NOMO-1 treated with DMSO at 0.1 percent for 48 hours (cell line): ENCODE measurements at regions not wholly inside any gene's neighbourhood (a gene's known extent, or its start where the extent isn't known, plus 50 kb on each side); places are given as distances from the start of the nearest gene placed in this dataset.
"Not testable (repeated sequence)": the region's sequence is repeated elsewhere in the genome, so short reads cannot be mapped to it uniquely, and the experiment has no call there.

ENCODE experiments used
- DNase-seq: peaks from one replicate; lab custom pipeline; 2025; ENCODE audit not compliant: unreplicated experiment; lab: John Stamatoyannopoulos, UW

GRCh38 chr6:4420160-4420865 lies 284.9 kb upstream of the ECI2 start:
- no peak for DNase-seq

GRCh38 chr6:4415549-4415948 lies 280.2 kb upstream of the ECI2 start:
- no peak for DNase-seq

- DNase-seq, result not testable (repeated sequence)
Measured at GRCh38 chr6:4414078-4414477, 278.7 kb upstream of the ECI2 start.

- DNase-seq, result no peak
Measured at GRCh38 chr6:4413073-4413472, 277.7 kb upstream of the ECI2 start.

GRCh38 chr6:4412488-4412887 lies 277.1 kb upstream of the ECI2 start:
- DNase-seq, result no peak

GRCh38 chr6:4412077-4412476 lies 276.7 kb upstream of the ECI2 start:
- DNase-seq, result no peak

GRCh38 chr6:4407710-4408109 lies 272.3 kb upstream of the ECI2 start:
- peak; percentile 92 for DNase-seq

- DNase-seq, result no peak
Measured at GRCh38 chr6:4405621-4406212, 270.3 kb upstream of the ECI2 start.

- no peak for DNase-seq
Measured at GRCh38 chr6:4404415-4404814, 269.0 kb upstream of the ECI2 start.

- DNase-seq, result no peak
Measured at GRCh38 chr6:4403828-4404227, 268.5 kb upstream of the ECI2 start.

- DNase-seq, result no peak
Measured at GRCh38 chr6:4403023-4403752, 267.8 kb upstream of the ECI2 start.

GRCh38 chr6:4402477-4402976 lies 267.2 kb upstream of the ECI2 start:
- no peak for DNase-seq

GRCh38 chr6:4401408-4402368 lies 266.3 kb upstream of the ECI2 start:
- DNase-seq, result no peak

- no peak for DNase-seq
Measured at GRCh38 chr6:4399656-4400055, 264.3 kb upstream of the ECI2 start.

GRCh38 chr6:4398791-4399190 lies 263.4 kb upstream of the ECI2 start:
- no peak for DNase-seq

GRCh38 chr6:4397307-4397706 lies 261.9 kb upstream of the ECI2 start:
- DNase-seq, result no peak

GRCh38 chr6:4396044-4396443 lies 260.7 kb upstream of the ECI2 start:
- DNase-seq, result no peak

- no peak for DNase-seq
Measured at GRCh38 chr6:4395386-4395785, 260.0 kb upstream of the ECI2 start.

- peak; percentile 97 for DNase-seq
Measured at GRCh38 chr6:4394786-4395185, 259.4 kb upstream of the ECI2 start.

GRCh38 chr6:4388675-4389074 lies 253.3 kb upstream of the ECI2 start:
- DNase-seq, result no peak

- no peak for DNase-seq
Measured at GRCh38 chr6:4384656-4385055, 249.3 kb upstream of the ECI2 start.
